Mesenchymal stem cell (in vitro differentiated cells and primary cell): ENCODE measurements at regions not wholly inside any gene's neighbourhood (a gene's known extent, or its start where the extent isn't known, plus 50 kb on each side); places are given as distances from the start of the nearest gene placed in this dataset.

Experiments used
- DNase-seq: peaks from one replicate; pipeline ENCODE4 v3.0.0-alpha.2; 2013
- H2AFZ ChIP-seq: one replicate; pipeline ENCODE4 v1.6.1; 2013; ENCODE audit warnings: low read depth, mild to moderate bottlenecking, control low read depth, inconsistent platforms, low read length, moderate library complexity
- H2AK5ac ChIP-seq: 2 replicates; pipeline ENCODE4 v1.6.1; 2013; ENCODE audit warnings: low read length, moderate library complexity, mild to moderate bottlenecking, inconsistent platforms; ENCODE audit not compliant: severe bottlenecking
- H2BK120ac ChIP-seq: one replicate; pipeline ENCODE4 v1.6.1; 2013; ENCODE audit warnings: low read depth, mild to moderate bottlenecking, inconsistent platforms, low read length, moderate library complexity
- H2BK12ac ChIP-seq, 2 experiments: one replicate each; pipeline ENCODE4 v1.6.1; 2013; ENCODE audit warnings: inconsistent platforms in 2 of 2, low read length in 2 of 2, mild to moderate bottlenecking in 2 of 2, moderate library complexity in 2 of 2, control low read depth in 1 of 2
- H2BK15ac ChIP-seq: one replicate; pipeline ENCODE4 v1.6.1; 2013; ENCODE audit warnings: mild to moderate bottlenecking, low read depth, inconsistent platforms; ENCODE audit not compliant: poor library complexity, severe bottlenecking
- H2BK5ac ChIP-seq: 2 replicates; pipeline ENCODE4 v1.6.1; 2013; ENCODE audit warnings: low read depth, mild to moderate bottlenecking, low read length, control low read depth, inconsistent platforms; ENCODE audit not compliant: poor library complexity, severe bottlenecking
- H3K14ac ChIP-seq, 2 experiments: one replicate each; pipeline ENCODE4 v1.6.1; 2013; ENCODE audit warnings: inconsistent platforms in 2 of 2, low read length in 2 of 2, control low read depth in 1 of 2, mild to moderate bottlenecking in 1 of 2, moderate library complexity in 1 of 2
- H3K18ac ChIP-seq, 2 experiments: one replicate each; pipeline ENCODE4 v1.6.1; 2013; ENCODE audit warnings: inconsistent platforms in 2 of 2, low read length in 2 of 2, control low read depth in 1 of 2, low read depth in 1 of 2, mild to moderate bottlenecking in 1 of 2
- H3K23ac ChIP-seq, 2 experiments: one replicate each; pipeline ENCODE4 v1.6.1; 2013; ENCODE audit warnings: inconsistent platforms in 2 of 2, low read length in 2 of 2, mild to moderate bottlenecking in 2 of 2, moderate library complexity in 2 of 2, control low read depth in 1 of 2
- H3K27ac ChIP-seq: 2 replicates; pipeline ENCODE4 v1.5.1; 2013; ENCODE audit warnings: mild to moderate bottlenecking, moderate library complexity, low read length, control low read depth, inconsistent platforms; ENCODE audit not compliant: poor library complexity, severe bottlenecking
- H3K27me3 ChIP-seq, 2 experiments: 2 replicates each; pipeline versions ENCODE4 v1.6.1 to v1.7.0; 2013; ENCODE audit warnings: low read length in 2 of 2, mild to moderate bottlenecking in 2 of 2, moderate library complexity in 2 of 2, control low read depth in 1 of 2, inconsistent platforms in 1 of 2; ENCODE audit not compliant: control insufficient read depth in 1 of 2, insufficient read depth in 1 of 2
- H3K36me3 ChIP-seq, 2 experiments: 2 replicates each; pipeline versions ENCODE4 v1.6.1 to v1.7.0; 2013; ENCODE audit warnings: low read length in 2 of 2, control low read depth in 1 of 2, inconsistent platforms in 1 of 2, low read depth in 1 of 2, mild to moderate bottlenecking in 1 of 2; ENCODE audit not compliant: insufficient read depth in 2 of 2, control insufficient read depth in 1 of 2
- H3K4ac ChIP-seq, 2 experiments: one replicate each; pipeline ENCODE4 v1.6.1; 2013; ENCODE audit warnings: inconsistent platforms in 2 of 2, low read length in 2 of 2, mild to moderate bottlenecking in 2 of 2, moderate library complexity in 2 of 2, control low read depth in 1 of 2, low read depth in 1 of 2
- H3K4me1 ChIP-seq: 2 replicates; pipeline ENCODE4 v1.6.1; 2013; ENCODE audit warnings: low read depth, low read length, control low read depth; ENCODE audit not compliant: control insufficient read depth, insufficient read depth
- H3K4me2 ChIP-seq: 2 replicates; pipeline ENCODE4 v1.6.1; 2013; ENCODE audit warnings: low read length, mild to moderate bottlenecking, inconsistent platforms; ENCODE audit not compliant: poor library complexity, severe bottlenecking
- H3K4me3 ChIP-seq, 2 experiments: 2 replicates each; pipeline versions ENCODE4 v1.5.1 to v1.7.0; 2013; ENCODE audit warnings: low read length in 2 of 2, mild to moderate bottlenecking in 2 of 2, control low read depth in 1 of 2, low read depth in 1 of 2; ENCODE audit not compliant: insufficient read depth in 1 of 2
- H3K79me1 ChIP-seq: replicated peaks from 2 replicates; pipeline ENCODE4 v1.6.1; 2013; ENCODE audit warnings: mild to moderate bottlenecking, control low read depth, low read length, inconsistent platforms; ENCODE audit not compliant: poor library complexity, severe bottlenecking
- H3K9ac ChIP-seq: 2 replicates; pipeline ENCODE4 v1.7.0; 2013; ENCODE audit warnings: mild to moderate bottlenecking, low read length, moderate library complexity
- H3K9me3 ChIP-seq: 2 replicates; pipeline ENCODE4 v1.7.0; 2013; ENCODE audit warnings: mild to moderate bottlenecking, low read length; ENCODE audit not compliant: control insufficient read depth
- H4K8ac ChIP-seq: one replicate; pipeline ENCODE4 v1.6.1; 2013; ENCODE audit warnings: inconsistent platforms, mild to moderate bottlenecking, low read length, moderate library complexity
- H4K91ac ChIP-seq: one replicate; pipeline ENCODE4 v1.6.1; 2013; ENCODE audit warnings: mild to moderate bottlenecking, low read length, inconsistent platforms
- WGBS: methylation state at CpG from one replicate; pipeline ENCODE4 v1.1.7; 2013; ENCODE audit warnings: mixed read lengths; 5-methylcytosine and 5-hydroxymethylcytosine counted together

- Histone ChIP-seq H2AFZ (no peak overlapping the region), H3K14ac (no peak overlapping the region), H2AK5ac (no peak overlapping the region), H2BK15ac (no peak overlapping the region), H3K4ac (no peak overlapping the region), H3K9ac (no peak overlapping the region), H3K27me3 (no peaks in the 10 kb centered on the region), H3K4me1 (no peaks in the 10 kb centered on the region), H4K8ac (no peak overlapping the region), H3K18ac (no peak overlapping the region), H3K27ac (no peak overlapping the region), H3K4me2 (no peak overlapping the region), H2BK12ac (no peak overlapping the region), H4K91ac (no peak overlapping the region), H2BK5ac (no peak overlapping the region), H3K36me3 (no peaks in the 10 kb centered on the region), H3K79me1 (no peaks in the 10 kb centered on the region), H2BK120ac (no peak overlapping the region), H3K4me3 (no peak overlapping the region), H3K23ac (no peak overlapping the region), H3K9me3 (peaks cover 11% of the 10 kb centered on the region)
- DNase-seq = no peak
Measured at GRCh38 chr12:115396567-115396966, 712.6 kb upstream of the TBX3 start.

GRCh38 chr12:115394496-115395220 lies 710.7 kb upstream of the TBX3 start:
- Histone ChIP-seq H3K36me3 (no peaks in the 10 kb centered on the region), H4K91ac (no peak overlapping the region), H2BK5ac (no peak overlapping the region), H3K27me3 (no peaks in the 10 kb centered on the region), H3K27ac (no peak overlapping the region), H2AK5ac (no peak overlapping the region), H2BK15ac (no peak overlapping the region), H2BK12ac (no peak overlapping the region), H4K8ac (no peak overlapping the region), H3K18ac (no peak overlapping the region), H3K4me1 (no peaks in the 10 kb centered on the region), H2AFZ (no peak overlapping the region), H3K4ac (no peak overlapping the region), H2BK120ac (no peak overlapping the region), H3K9me3 (peaks cover 11% of the 10 kb centered on the region), H3K23ac (no peak overlapping the region), H3K9ac (no peak overlapping the region), H3K4me3 (no peak overlapping the region), H3K79me1 (no peaks in the 10 kb centered on the region), H3K14ac (no peak overlapping the region), H3K4me2 (no peak overlapping the region)
- DNase-seq = peak; percentile 16
- WGBS = 79% methylated on average over 2 of the region's 5 CpGs

DNA sequence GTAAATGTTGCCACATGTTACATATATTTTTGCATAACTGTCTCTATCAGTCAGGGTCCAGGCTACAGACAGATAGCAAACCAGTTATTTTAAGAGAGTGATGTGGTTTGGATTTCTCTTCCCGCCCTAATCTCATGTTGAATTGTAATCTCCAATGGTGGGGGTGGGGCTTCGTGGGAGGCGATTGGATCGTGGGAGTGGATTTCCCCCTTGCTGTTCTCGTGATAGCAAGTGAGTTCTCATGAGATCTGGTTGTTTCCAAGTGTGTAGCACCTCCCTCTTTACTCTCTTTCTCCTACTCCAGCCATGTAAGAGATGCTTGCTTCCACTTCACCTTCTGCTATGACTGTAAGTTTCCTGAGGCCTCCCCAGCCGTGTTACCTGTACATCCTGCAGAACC lies 704.2 kb upstream of the TBX3 start:
- Histone ChIP-seq H3K79me1 (no peaks in the 10 kb centered on the region), H3K9me3 (no peaks in the 10 kb centered on the region), H3K9ac (no peak overlapping the region), H3K4me2 (no peak overlapping the region), H3K23ac (no peak overlapping the region), H3K27me3 (no peaks in the 10 kb centered on the region), H3K36me3 (no peaks in the 10 kb centered on the region), H2AK5ac (no peak overlapping the region), H3K18ac (no peak overlapping the region), H2BK15ac (no peak overlapping the region), H2BK12ac (no peak overlapping the region), H3K4me1 (no peaks in the 10 kb centered on the region), H3K14ac (no peak overlapping the region), H3K4me3 (no peak overlapping the region), H4K91ac (no peak overlapping the region), H4K8ac (no peak overlapping the region), H3K4ac (no peak overlapping the region), H3K27ac (no peak overlapping the region), H2BK5ac (no peak overlapping the region), H2BK120ac (no peak overlapping the region), H2AFZ (no peak overlapping the region)
- no peak for DNase-seq
- WGBS = 88% methylated on average over 4 of the region's 6 CpGs

GRCh38 chr12:115387467-115387901 lies 703.5 kb upstream of the TBX3 start:
- no peak overlapping the region for H3K18ac ChIP-seq
- no peak overlapping the region for H3K14ac ChIP-seq
- no peak overlapping the region for H2BK15ac ChIP-seq
- no peak for DNase-seq
- H4K8ac ChIP-seq = no peak overlapping the region
- no peak overlapping the region for H4K91ac ChIP-seq
- no peak overlapping the region for H2BK120ac ChIP-seq
- H2AFZ ChIP-seq = no peak overlapping the region
- no peak overlapping the region for H3K4me2 ChIP-seq
- H2AK5ac ChIP-seq = no peak overlapping the region
- H3K23ac ChIP-seq = no peak overlapping the region
- no peaks in the 10 kb centered on the region for H3K9me3 ChIP-seq
- H3K27ac ChIP-seq = no peak overlapping the region
- H2BK12ac ChIP-seq = no peak overlapping the region
- no peaks in the 10 kb centered on the region for H3K27me3 ChIP-seq
- no peak overlapping the region for H3K4ac ChIP-seq
- WGBS = 61% methylated on average over 4 of the region's 5 CpGs
- H3K79me1 ChIP-seq = no peaks in the 10 kb centered on the region
- H3K4me3 ChIP-seq = no peak overlapping the region
- H2BK5ac ChIP-seq = no peak overlapping the region
- no peak overlapping the region for H3K9ac ChIP-seq
- no peaks in the 10 kb centered on the region for H3K4me1 ChIP-seq
- H3K36me3 ChIP-seq = no peaks in the 10 kb centered on the region
